IMR-90 (cell line): ENCODE measurements at regions not wholly inside any gene's neighbourhood (a gene's known extent, or its start where the extent isn't known, plus 50 kb on each side); places are given as distances from the start of the nearest gene placed in this dataset.

Source experiments
- ATAC-seq: fragments of 200-7000 bp; cut with Tn5 transposase; 2 replicates; pipeline ENCODE4 v1.9.1; 2020; ENCODE audit warnings: low read depth, mild to moderate bottlenecking, moderate library complexity
- BruUV-seq: library from RNA; stranded (reverse); fragments of 400-500 nt; replicated peaks from 2 replicates; lab custom pipeline; 2021; lab: Mats Ljungman, UMichigan
- CTCF ChIA-PET: fragments of 300-600 bp; formaldehyde crosslinking; extraction: SDS; loops from one replicate; lab custom pipeline; 2021; ENCODE audit warnings: antibody characterized with exemption; lab: Yijun Ruan, JAX
- POLR2A ChIA-PET: fragments of 300-600 bp; sonication (Branson Sonifier 250); formaldehyde crosslinking; loops from one replicate; lab custom pipeline; 2022; ENCODE audit warnings: antibody characterized with exemption; ENCODE audit not compliant: unreplicated experiment; lab: Charles Lee
- DNase-seq: peaks from one replicate; pipeline ENCODE4 v3.0.0; 2013
- H2AFZ ChIP-seq: replicated peaks from 2 replicates; pipeline ENCODE3; 2013; ENCODE audit warnings: low read length, mild to moderate bottlenecking; ENCODE audit not compliant: poor library complexity
- H2AK5ac ChIP-seq: 2 replicates; pipeline ENCODE4 v1.6.1; 2013; ENCODE audit warnings: low read depth, low read length, inconsistent platforms
- H2AK9ac ChIP-seq: replicated peaks from 2 replicates; pipeline ENCODE3; 2013; ENCODE audit warnings: mild to moderate bottlenecking, low read depth, low read length, moderate library complexity; ENCODE audit not compliant: poor library complexity
- H2BK120ac ChIP-seq: 2 replicates; pipeline ENCODE4 v1.6.1; 2013; ENCODE audit warnings: low read depth, low read length, inconsistent platforms
- H2BK15ac ChIP-seq: 3 replicates; pipeline ENCODE4 v1.6.1; 2013; ENCODE audit warnings: low read depth, low read length, inconsistent platforms
- H2BK20ac ChIP-seq: 2 replicates; pipeline ENCODE4 v1.6.1; 2013; ENCODE audit warnings: low read depth, mild to moderate bottlenecking, inconsistent platforms, low read length, moderate library complexity
- H2BK5ac ChIP-seq: 2 replicates; pipeline ENCODE4 v1.6.1; 2013; ENCODE audit warnings: mild to moderate bottlenecking, low read depth, low read length, inconsistent platforms; ENCODE audit not compliant: poor library complexity, severe bottlenecking
- H3K14ac ChIP-seq: replicated peaks from 2 replicates; pipeline ENCODE4 v1.6.1; 2013; ENCODE audit warnings: low read depth, low read length, inconsistent platforms
- H3K18ac ChIP-seq: 2 replicates; pipeline ENCODE4 v1.6.1; 2013; ENCODE audit warnings: low read depth, low read length, control low read depth
- H3K23ac ChIP-seq: 2 replicates; pipeline ENCODE4 v1.6.1; 2013; ENCODE audit warnings: low read depth, low read length, inconsistent platforms
- H3K27ac ChIP-seq: 2 replicates; pipeline ENCODE4 v1.5.1; 2013; ENCODE audit warnings: mild to moderate bottlenecking, control low read depth, low read length; ENCODE audit not compliant: insufficient read depth
- H3K27me3 ChIP-seq: 2 replicates; pipeline ENCODE4 v1.6.1; 2013; ENCODE audit warnings: low read length; ENCODE audit not compliant: control insufficient read depth, insufficient read depth
- H3K36me3 ChIP-seq: 2 replicates; pipeline ENCODE4 v1.6.1; 2013; ENCODE audit warnings: low read length, mixed read lengths; ENCODE audit not compliant: control insufficient read depth, insufficient read depth
- H3K4ac ChIP-seq: 2 replicates; pipeline ENCODE4 v1.6.1; 2013; ENCODE audit warnings: low read depth, low read length, inconsistent platforms
- H3K4me1 ChIP-seq: 2 replicates; pipeline ENCODE4 v1.6.1; 2013; ENCODE audit warnings: low read length, mixed read lengths; ENCODE audit not compliant: control insufficient read depth, insufficient read depth
- H3K4me2 ChIP-seq: 2 replicates; pipeline ENCODE4 v1.6.1; 2013; ENCODE audit warnings: low read depth, mild to moderate bottlenecking, control low read depth, low read length, moderate library complexity
- H3K4me3 ChIP-seq: 2 replicates; pipeline ENCODE4 v1.5.1; 2013; ENCODE audit warnings: low read depth, mild to moderate bottlenecking, control low read depth, low read length, moderate library complexity; ENCODE audit not compliant: insufficient read depth
- H3K56ac ChIP-seq: 2 replicates; pipeline ENCODE4 v1.6.1; 2013; ENCODE audit warnings: low read length, inconsistent platforms; ENCODE audit not compliant: insufficient read depth; ENCODE audit errors: extremely low read depth
- H3K79me1 ChIP-seq, 2 experiments: 2 replicates each; pipeline ENCODE4 v1.6.1; 2013; ENCODE audit warnings: low read length in 2 of 2, inconsistent platforms in 1 of 2, low read depth in 1 of 2
- H3K9ac ChIP-seq: 2 replicates; pipeline ENCODE4 v1.6.1; 2013; ENCODE audit warnings: low read depth, low read length, control low read depth
- H3K9me1 ChIP-seq: 2 replicates; pipeline ENCODE4 v1.6.1; 2013; ENCODE audit warnings: low read length, inconsistent platforms; ENCODE audit not compliant: insufficient read depth
- H3K9me3 ChIP-seq: 2 replicates; pipeline ENCODE4 v1.6.1; 2013; ENCODE audit warnings: low read length; ENCODE audit not compliant: control insufficient read depth, insufficient read depth
- H4K20me1 ChIP-seq: 2 replicates; pipeline ENCODE4 v1.6.1; 2013; ENCODE audit warnings: low read length, inconsistent platforms; ENCODE audit not compliant: insufficient read depth
- H4K5ac ChIP-seq: 2 replicates; pipeline ENCODE4 v1.6.1; 2013; ENCODE audit warnings: mild to moderate bottlenecking, low read depth, low read length, control low read depth
- H4K8ac ChIP-seq, 2 experiments: 2 replicates each; pipeline ENCODE4 v1.6.1; 2013; ENCODE audit warnings: low read depth in 2 of 2, low read length in 2 of 2, control low read depth in 1 of 2, inconsistent platforms in 1 of 2
- H4K91ac ChIP-seq: 2 replicates; pipeline ENCODE4 v1.6.1; 2013; ENCODE audit warnings: low read depth, low read length, inconsistent platforms; ENCODE audit not compliant: insufficient read depth
- CTCF ChIP-seq: conservative IDR thresholded peaks from 2 replicates; pipeline ENCODE4 v1.5.1; 2012; ENCODE audit warnings: mild to moderate bottlenecking, low read depth, low read length, improper control_type of control experiment
- FOS ChIP-seq: fragments of 150-350 bp; IDR thresholded peaks from 2 replicates; pipeline ENCODE4 v1.6.1; 2016; ENCODE audit warnings: low read depth, low read length
- MAFK ChIP-seq: IDR thresholded peaks from 2 replicates; pipeline ENCODE4 v1.6.1; 2012; ENCODE audit warnings: low read depth, low read length, improper control_type of control experiment
- MXI1 ChIP-seq: IDR thresholded peaks from 2 replicates; pipeline ENCODE4 v1.6.1; 2012; ENCODE audit warnings: low read depth, mild to moderate bottlenecking, low read length, moderate library complexity, borderline replicate concordance
- RCOR1 ChIP-seq: IDR thresholded peaks from 2 replicates; pipeline ENCODE4 v1.6.1; 2012; ENCODE audit warnings: mild to moderate bottlenecking, low read length, improper control_type of control experiment; ENCODE audit not compliant: insufficient replicate concordance
- RFX5 ChIP-seq: IDR thresholded peaks from 2 replicates; pipeline ENCODE4 v1.8.0; 2012; ENCODE audit warnings: low read depth, mild to moderate bottlenecking, low read length, moderate library complexity
- SMC3 ChIP-seq: fragments of 150-350 bp; IDR thresholded peaks from 2 replicates; pipeline ENCODE4 v1.6.1; 2016; ENCODE audit warnings: low read depth, mild to moderate bottlenecking, antibody characterized with exemption, low read length, moderate library complexity
- dilution Hi-C: fragments of 300-500 bp; cut with HindIII; formaldehyde crosslinking; loops from one replicate; pipeline ENCODE4 v1.14.3; 2018; ENCODE audit warnings: low sequenced_read_pairs; ENCODE audit not compliant: unreplicated experiment
- in situ Hi-C: fragments of 300-500 bp; cut with MboI; formaldehyde crosslinking; loops from 3 replicates; pipeline ENCODE4 v1.14.3; 2019; ENCODE audit warnings: low sequenced_read_pairs, inconsistent platforms, mixed read lengths
- intact Hi-C: fragments of 100-400 bp; cut with micrococcal nuclease; formaldehyde crosslinking; loops from 2 replicates; pipeline ENCODE4 v1.10.0; 2022

GRCh38 chr5:82591021-82591515 is 312.9 kb upstream of the RPS23 start:
- in situ Hi-C loops = no loop called here
- no peaks in the 10 kb centered on the region for H3K79me1 ChIP-seq
- H2BK15ac ChIP-seq = no peak overlapping the region
- ChIA-PET CTCF (interaction anchor here (1.1 kb wide), 1 partner anchor 16 kb away, joined by 3 read pairs; no protein-coding TSS in a partner anchor), POLR2A (no interaction called here)
- ATAC-seq (no peak), DNase-seq (no peak)
- H4K91ac ChIP-seq = no peak overlapping the region
- H3K36me3 ChIP-seq = no peaks in the 10 kb centered on the region
- H2AK5ac ChIP-seq = no peak overlapping the region
- no peak overlapping the region for H2BK20ac ChIP-seq
- no peak overlapping the region for H2BK5ac ChIP-seq
- H3K18ac ChIP-seq = no peak overlapping the region
- no peaks in the 10 kb centered on the region for H3K4me1 ChIP-seq
- no peak overlapping the region for H3K4me3 ChIP-seq
- no peak for TF ChIP-seq RFX5
- TF ChIP-seq SMC3 = no peak
- TF ChIP-seq CTCF = no peak
- TF ChIP-seq MAFK = no peak
- TF ChIP-seq MXI1 = no peak
- TF ChIP-seq RCOR1 = no peak
- no peak for TF ChIP-seq FOS
- dilution Hi-C loops = no loop called here
- H3K27ac ChIP-seq = no peak overlapping the region
- intact Hi-C loops = no loop called here
- no peak overlapping the region for H3K56ac ChIP-seq
- no peak overlapping the region for H3K9ac ChIP-seq
- no peak overlapping the region for H2AFZ ChIP-seq
- no peak overlapping the region for H4K8ac ChIP-seq
- H3K4ac ChIP-seq = no peak overlapping the region
- H3K9me3 ChIP-seq = peaks cover 3% of the 10 kb centered on the region; the same call in 1 of the 2 replicates
- H3K4me2 ChIP-seq = no peak overlapping the region
- H3K9me1 ChIP-seq = no peaks in the 10 kb centered on the region
- no peak overlapping the region for H3K23ac ChIP-seq
- BruUV-seq = no TSS peak
- H3K27me3 ChIP-seq = peaks cover 7% of the 10 kb centered on the region
- H2AK9ac ChIP-seq = no peak overlapping the region
- no peak overlapping the region for H3K14ac ChIP-seq
- H4K20me1 ChIP-seq = no peaks in the 10 kb centered on the region
- H4K5ac ChIP-seq = no peak overlapping the region
- H2BK120ac ChIP-seq = no peak overlapping the region
